HEK293T (cell line): ENCODE measurements at regions not wholly inside any gene's neighbourhood (a gene's known extent, or its start where the extent isn't known, plus 50 kb on each side); places are given as distances from the start of the nearest gene placed in this dataset.

Source experiments
- BHLHE40 ChIP-seq: fragments of 450-650 bp; IDR thresholded peaks from 2 replicates; pipeline ENCODE4 v1.6.1; 2016; ENCODE audit warnings: mild to moderate bottlenecking, moderate library complexity, borderline replicate concordance
- ELF4 ChIP-seq: fragments of 450-650 bp; IDR thresholded peaks from 2 replicates; pipeline ENCODE4 v1.6.1; 2017; ENCODE audit warnings: antibody characterized with exemption
- FOXA1 ChIP-seq: fragments of 450-650 bp; IDR thresholded peaks from 2 replicates; pipeline ENCODE4 v1.6.1; 2016; ENCODE audit warnings: mild to moderate bottlenecking
- FOXK2 ChIP-seq: fragments of 450-650 bp; IDR thresholded peaks from 2 replicates; pipeline ENCODE4 v1.6.1; 2016; ENCODE audit warnings: mild to moderate bottlenecking
- FOXM1 ChIP-seq: fragments of 450-650 bp; IDR thresholded peaks from 2 replicates; pipeline ENCODE4 v1.6.1; 2017; ENCODE audit warnings: mild to moderate bottlenecking, borderline replicate concordance
- HDGF ChIP-seq: fragments of 450-650 bp; IDR thresholded peaks from 2 replicates; pipeline ENCODE4 v1.6.1; 2017; ENCODE audit warnings: antibody characterized with exemption, borderline replicate concordance
- L3MBTL2 ChIP-seq: fragments of 450-650 bp; conservative IDR thresholded peaks from 2 replicates; pipeline ENCODE4 v1.6.1; 2016; ENCODE audit warnings: mild to moderate bottlenecking
- PKNOX1 ChIP-seq: fragments of 450-650 bp; IDR thresholded peaks from 2 replicates; pipeline ENCODE4 v1.6.1; 2016
- SP1 ChIP-seq: fragments of 450-650 bp; IDR thresholded peaks from 2 replicates; pipeline ENCODE4 v1.6.1; 2017
- SUZ12 ChIP-seq: fragments of 450-650 bp; IDR thresholded peaks from 2 replicates; pipeline ENCODE4 v1.6.1; 2016; ENCODE audit warnings: mild to moderate bottlenecking
- TARDBP ChIP-seq: fragments of 450-650 bp; IDR thresholded peaks from 2 replicates; pipeline ENCODE4 v1.6.1; 2016

GRCh38 chr3:182405759-182406158 is 387.5 kb upstream of the ATP11B start:
- no peak for TF ChIP-seq TARDBP
- no peak for TF ChIP-seq L3MBTL2
- TF ChIP-seq FOXM1: no peak
- TF ChIP-seq ELF4: no peak
- TF ChIP-seq PKNOX1: no peak
- TF ChIP-seq FOXA1: no peak
- TF ChIP-seq BHLHE40: no peak
- TF ChIP-seq SP1: no peak
- no peak for TF ChIP-seq SUZ12
- TF ChIP-seq HDGF: no peak
- TF ChIP-seq FOXK2: no peak
